ENCODE measurements at regions not wholly inside any gene's neighbourhood (a gene's known extent, or its start where the extent isn't known, plus 50 kb on each side); places are given as distances from the start of the nearest gene placed in this dataset.

- Histone ChIP-seq H3K36me3 (ENCODE audit: insufficient read depth, low read length) (no peaks in the 10 kb centered on the region), H3K4me3 (ENCODE audit: insufficient read depth, low read length) (no peak overlapping the region), H3K27me3 (ENCODE audit: insufficient read depth, low read length) (no peaks in the 10 kb centered on the region), H3K79me2 (ENCODE audit: insufficient read depth, low read length) (no peaks in the 10 kb centered on the region), H3K4me1 (ENCODE audit: insufficient read depth, low read length) (peaks cover 53% of the 10 kb centered on the region), H3K27ac (ENCODE audit: low read depth, low read length) (peak overlapping the region; percentile 100), H2AFZ (ENCODE audit: low read length) (no peak overlapping the region), H3K9me3 (ENCODE audit: low read depth, low read length) (no peaks in the 10 kb centered on the region), H4K20me1 (ENCODE audit: insufficient read depth, low read length) (no peaks in the 10 kb centered on the region), H3K4me2 (ENCODE audit: insufficient read depth, low read length) (peak overlapping the region; percentile 26)
- no peak for TF ChIP-seq CTCF (IDR thresholded peaks at IDR 0.05; ENCODE audit: extremely low read depth, low read depth, low read length)
- peak; percentile 46 for DNase-seq (ENCODE audit: insufficient read length, low spot score, missing footprints)
Observed at GRCh38 chr2:215527736-215528135, 91.9 kb upstream of the FN1 start.

- no peak overlapping the region for H3K4me3 ChIP-seq (ENCODE audit: insufficient read depth, low read length)
- TF ChIP-seq CTCF (IDR thresholded peaks at IDR 0.05; ENCODE audit: extremely low read depth, low read depth, low read length): no peak
- H3K79me2 ChIP-seq (ENCODE audit: insufficient read depth, low read length): no peaks in the 10 kb centered on the region
- H3K4me2 ChIP-seq (ENCODE audit: insufficient read depth, low read length): no peak overlapping the region
- DNase-seq (ENCODE audit: insufficient read length, low spot score, missing footprints): no peak
- H3K27me3 ChIP-seq (ENCODE audit: insufficient read depth, low read length): no peaks in the 10 kb centered on the region
- no peak overlapping the region for H2AFZ ChIP-seq (ENCODE audit: low read length)
- no peaks in the 10 kb centered on the region for H3K9me3 ChIP-seq (ENCODE audit: low read depth, low read length)
- H3K4me1 ChIP-seq (ENCODE audit: insufficient read depth, low read length): peaks cover 42% of the 10 kb centered on the region
- no peaks in the 10 kb centered on the region for H3K36me3 ChIP-seq (ENCODE audit: insufficient read depth, low read length)
- H3K27ac ChIP-seq (ENCODE audit: low read depth, low read length): no peak overlapping the region
- no peaks in the 10 kb centered on the region for H4K20me1 ChIP-seq (ENCODE audit: insufficient read depth, low read length)
Observed at GRCh38 chr2:215526341-215526740, 90.5 kb upstream of the FN1 start.

- DNase-seq (ENCODE audit: insufficient read length, low spot score, missing footprints): no peak
- Histone ChIP-seq H3K9me3 (ENCODE audit: low read depth, low read length) (no peaks in the 10 kb centered on the region), H3K4me1 (ENCODE audit: insufficient read depth, low read length) (peaks cover 7% of the 10 kb centered on the region), H3K27ac (ENCODE audit: low read depth, low read length) (no peak overlapping the region), H4K20me1 (ENCODE audit: insufficient read depth, low read length) (no peaks in the 10 kb centered on the region), H3K79me2 (ENCODE audit: insufficient read depth, low read length) (no peaks in the 10 kb centered on the region), H3K4me3 (ENCODE audit: insufficient read depth, low read length) (no peak overlapping the region), H2AFZ (ENCODE audit: low read length) (no peak overlapping the region), H3K27me3 (ENCODE audit: insufficient read depth, low read length) (no peaks in the 10 kb centered on the region), H3K4me2 (ENCODE audit: insufficient read depth, low read length) (no peak overlapping the region), H3K36me3 (ENCODE audit: insufficient read depth, low read length) (no peaks in the 10 kb centered on the region)
- no peak for TF ChIP-seq CTCF (IDR thresholded peaks at IDR 0.05; ENCODE audit: extremely low read depth, low read depth, low read length)
Observed at GRCh38 chr2:215522237-215522636, 86.4 kb upstream of the FN1 start.

- Histone ChIP-seq H3K79me2 (ENCODE audit: insufficient read depth, low read length) (no peaks in the 10 kb centered on the region), H3K9me3 (ENCODE audit: low read depth, low read length) (no peaks in the 10 kb centered on the region), H3K27me3 (ENCODE audit: insufficient read depth, low read length) (no peaks in the 10 kb centered on the region), H3K36me3 (ENCODE audit: insufficient read depth, low read length) (no peaks in the 10 kb centered on the region), H3K4me2 (ENCODE audit: insufficient read depth, low read length) (no peak overlapping the region), H3K4me1 (ENCODE audit: insufficient read depth, low read length) (peaks cover 3% of the 10 kb centered on the region), H4K20me1 (ENCODE audit: insufficient read depth, low read length) (no peaks in the 10 kb centered on the region), H2AFZ (ENCODE audit: low read length) (peak overlapping the region; percentile 66), H3K27ac (ENCODE audit: low read depth, low read length) (no peak overlapping the region), H3K4me3 (ENCODE audit: insufficient read depth, low read length) (no peak overlapping the region)
- no peak for TF ChIP-seq CTCF (IDR thresholded peaks at IDR 0.05; ENCODE audit: extremely low read depth, low read depth, low read length)
- DNase-seq (ENCODE audit: insufficient read length, low spot score, missing footprints): no peak
Observed at GRCh38 chr2:215521031-215521430, 85.2 kb upstream of the FN1 start.

All from osteoblast (primary cell).